OCI-LY1 (cell line): ENCODE measurements at regions not wholly inside any gene's neighbourhood (a gene's known extent, or its start where the extent isn't known, plus 50 kb on each side); places are given as distances from the start of the nearest gene placed in this dataset.

ENCODE experiments used
- H2AFZ ChIP-seq: fragments of 200-600 bp; sonication (generic), shearing (Covaris generic); 2 replicates; pipeline ENCODE4 v1.6.0; 2014; ENCODE audit warnings: antibody characterized with exemption, mild to moderate bottlenecking, low read length
- H3F3A ChIP-seq: fragments of 200-600 bp; sonication (generic), shearing (Covaris generic); 2 replicates; pipeline ENCODE4 v1.6.0; 2014; ENCODE audit warnings: mild to moderate bottlenecking, antibody characterized with exemption, low read length, moderate library complexity; ENCODE audit not compliant: insufficient read depth
- H3K27ac ChIP-seq: fragments of 200-600 bp; sonication (generic); 2 replicates; pipeline ENCODE4 v1.5.1; 2014; ENCODE audit warnings: low read length, mixed run types, mild to moderate bottlenecking, low read depth; ENCODE audit not compliant: poor library complexity, severe bottlenecking
- H3K27me3 ChIP-seq: fragments of 200-600 bp; sonication (generic); 2 replicates; pipeline ENCODE4 v1.6.0; 2014; ENCODE audit warnings: antibody characterized with exemption, mild to moderate bottlenecking, low read length, moderate library complexity; ENCODE audit not compliant: insufficient read depth
- H3K36me3 ChIP-seq: fragments of 200-600 bp; sonication (generic); 2 replicates; pipeline ENCODE4 v1.6.1; 2014; ENCODE audit warnings: mild to moderate bottlenecking, antibody characterized with exemption, low read length, moderate library complexity, mixed read lengths; ENCODE audit not compliant: insufficient read depth
- H3K4me1 ChIP-seq: fragments of 200-600 bp; sonication (generic); 2 replicates; pipeline ENCODE4 v1.5.1; 2014; ENCODE audit warnings: mild to moderate bottlenecking, low read length, moderate library complexity; ENCODE audit not compliant: insufficient read depth, severe bottlenecking
- H3K4me2 ChIP-seq: fragments of 200-600 bp; sonication (generic), shearing (Covaris generic); 2 replicates; pipeline ENCODE4 v1.6.1; 2014; ENCODE audit warnings: low read length
- H3K4me3 ChIP-seq: fragments of 200-600 bp; sonication (generic); 2 replicates; pipeline ENCODE4 v1.5.1; 2014; ENCODE audit warnings: low read length, low read depth, mild to moderate bottlenecking, mixed read lengths; ENCODE audit not compliant: poor library complexity, severe bottlenecking
- H3K79me2 ChIP-seq: fragments of 200-600 bp; shearing (Covaris generic); 2 replicates; pipeline ENCODE4 v1.6.1; 2016; ENCODE audit warnings: mixed run types, low read length, mixed read lengths; ENCODE audit not compliant: insufficient read depth
- H3K9ac ChIP-seq: fragments of 200-600 bp; sonication (generic), shearing (Covaris generic); 2 replicates; pipeline ENCODE4 v1.6.1; 2014; ENCODE audit warnings: mild to moderate bottlenecking, low read length, mixed read lengths
- H3K9me2 ChIP-seq: fragments of 200-600 bp; sonication (generic), shearing (Covaris generic); 2 replicates; pipeline ENCODE4 v1.6.1; 2014; ENCODE audit warnings: low read depth, mild to moderate bottlenecking, low read length, mixed read lengths
- H3K9me3 ChIP-seq: fragments of 200-600 bp; shearing (Covaris generic); 2 replicates; pipeline ENCODE4 v1.6.1; 2014; ENCODE audit warnings: low read length, mixed read lengths
- H4K20me1 ChIP-seq: fragments of 200-600 bp; sonication (generic), shearing (Covaris generic); 2 replicates; pipeline ENCODE4 v1.6.0; 2016; ENCODE audit warnings: mild to moderate bottlenecking, low read length; ENCODE audit not compliant: insufficient read depth
- CTCF ChIP-seq: fragments of 200-600 bp; sonication (generic), shearing (Covaris generic); IDR thresholded peaks from 2 replicates; pipeline ENCODE4 v1.5.1; 2017; ENCODE audit warnings: mild to moderate bottlenecking, antibody characterized with exemption, low read length, moderate library complexity, mixed read lengths
- EZH2 ChIP-seq: fragments of 200-600 bp; sonication (generic), shearing (Covaris generic); IDR thresholded peaks from 2 replicates; pipeline ENCODE4 v1.8.0; 2017; ENCODE audit warnings: borderline replicate concordance, mixed run types, mild to moderate bottlenecking, antibody characterized with exemption, low read length, moderate library complexity, mixed read lengths

DNA sequence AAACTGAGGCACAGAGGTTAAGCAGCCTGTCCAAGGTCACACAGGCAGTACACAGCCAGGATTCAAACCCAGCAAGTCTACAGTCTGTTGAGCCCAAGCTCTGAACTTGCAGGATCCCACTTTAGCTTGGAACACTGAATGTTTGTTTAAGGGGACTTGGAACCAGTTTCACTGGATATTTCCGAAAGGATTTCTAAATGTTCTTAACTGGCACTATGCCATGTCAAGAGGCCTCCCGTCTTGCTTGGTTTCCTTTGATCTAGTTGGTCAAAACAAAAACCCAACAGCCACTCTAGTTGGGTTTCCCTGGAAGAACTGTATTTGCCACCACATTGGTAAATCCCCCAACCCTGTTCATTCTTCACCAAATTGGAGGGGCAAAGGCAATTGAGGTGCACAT, 317.6 kb upstream of the KAZN start:
- Histone ChIP-seq H4K20me1 (no peaks in the 10 kb centered on the region), H3K9me2 (no peaks in the 10 kb centered on the region), H3K27me3 (no peaks in the 10 kb centered on the region), H3K9me3 (no peaks in the 10 kb centered on the region), H3F3A (no peaks in the 10 kb centered on the region), H3K4me1 (no peaks in the 10 kb centered on the region), H3K27ac (no peak overlapping the region), H3K79me2 (no peaks in the 10 kb centered on the region), H3K4me2 (no peak overlapping the region), H3K36me3 (no peaks in the 10 kb centered on the region), H3K9ac (no peak overlapping the region), H2AFZ (no peak overlapping the region), H3K4me3 (no peak overlapping the region)
- TF ChIP-seq CTCF (no peak), EZH2 (no peak)

DNA sequence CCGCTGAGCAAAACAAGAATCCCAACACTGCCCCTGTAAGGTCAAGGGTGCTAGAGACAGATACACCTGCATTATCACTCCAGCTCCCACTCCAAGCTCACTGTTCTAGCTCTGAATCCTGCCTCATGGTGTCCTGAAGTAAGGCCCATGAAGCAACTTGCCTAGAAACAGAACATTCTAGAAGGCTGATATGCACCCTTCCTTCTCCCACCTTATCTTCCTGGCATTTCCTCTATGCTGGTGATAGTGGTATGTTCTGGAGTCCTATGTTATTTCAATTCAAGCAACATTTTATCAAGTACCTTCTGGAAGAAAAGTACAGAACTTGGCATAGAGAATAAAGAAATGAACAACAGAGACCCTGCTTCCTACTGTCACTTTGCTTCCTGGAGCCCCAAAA, 317.1 kb upstream of the KAZN start:
- no peak overlapping the region for H3K4me3 ChIP-seq
- H3K27ac ChIP-seq = no peak overlapping the region
- H3K36me3 ChIP-seq = no peaks in the 10 kb centered on the region
- no peaks in the 10 kb centered on the region for H4K20me1 ChIP-seq
- no peak overlapping the region for H3K9ac ChIP-seq
- no peaks in the 10 kb centered on the region for H3K9me2 ChIP-seq
- TF ChIP-seq EZH2 (no peak), CTCF (no peak)
- H3K9me3 ChIP-seq = no peaks in the 10 kb centered on the region
- H3K4me2 ChIP-seq = no peak overlapping the region
- no peaks in the 10 kb centered on the region for H3K79me2 ChIP-seq
- no peaks in the 10 kb centered on the region for H3K27me3 ChIP-seq
- no peaks in the 10 kb centered on the region for H3K4me1 ChIP-seq
- H2AFZ ChIP-seq = no peak overlapping the region
- no peaks in the 10 kb centered on the region for H3F3A ChIP-seq

DNA sequence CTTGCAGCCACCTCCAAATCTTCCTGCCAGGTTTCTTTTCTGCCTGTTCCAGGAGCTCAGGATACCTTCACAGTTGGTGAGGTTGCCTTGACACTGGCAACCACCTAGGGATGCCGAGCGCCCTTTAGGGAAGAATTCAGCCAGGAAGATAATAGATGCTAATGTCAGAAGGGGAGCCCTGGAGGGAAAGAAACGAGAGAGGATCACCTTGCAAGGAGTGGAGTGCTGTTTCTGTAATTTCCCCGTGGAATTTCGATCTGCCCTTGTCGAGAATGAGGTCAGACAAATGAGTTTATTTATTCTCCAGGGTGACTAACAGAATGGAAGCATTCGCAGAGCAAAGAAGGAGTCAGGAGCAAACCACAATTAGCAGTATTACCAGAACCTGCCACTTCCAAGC, 315.8 kb upstream of the KAZN start:
- Histone ChIP-seq H3K79me2 (no peaks in the 10 kb centered on the region), H3K9ac (no peak overlapping the region), H3F3A (no peaks in the 10 kb centered on the region), H3K36me3 (no peaks in the 10 kb centered on the region), H3K9me3 (no peaks in the 10 kb centered on the region), H3K27ac (no peak overlapping the region), H3K27me3 (no peaks in the 10 kb centered on the region), H3K4me2 (no peak overlapping the region), H3K4me3 (no peak overlapping the region), H4K20me1 (no peaks in the 10 kb centered on the region), H3K9me2 (no peaks in the 10 kb centered on the region), H3K4me1 (no peaks in the 10 kb centered on the region), H2AFZ (no peak overlapping the region)
- TF ChIP-seq CTCF (no peak), EZH2 (no peak)
